Neural cell (in vitro differentiated cells): ENCODE measurements at regions not wholly inside any gene's neighbourhood (a gene's known extent, or its start where the extent isn't known, plus 50 kb on each side); places are given as distances from the start of the nearest gene placed in this dataset.

ENCODE experiments used
- CTCF ChIP-seq: fragments of 450-650 bp; IDR thresholded peaks from 2 replicates; pipeline ENCODE4 v1.5.1; 2014; ENCODE audit warnings: antibody characterized with exemption, mild to moderate bottlenecking, moderate library complexity; ENCODE audit not compliant: poor library complexity, severe bottlenecking
- EP300 ChIP-seq: fragments of 450-650 bp; conservative IDR thresholded peaks from 2 replicates; pipeline ENCODE4 v1.6.1; 2014; ENCODE audit warnings: antibody characterized with exemption, mild to moderate bottlenecking, moderate library complexity; ENCODE audit not compliant: poor library complexity, severe bottlenecking
- EZH2 ChIP-seq: fragments of 200-600, 300-800 bp; shearing (Covaris generic), sonication (generic); IDR thresholded peaks from 2 replicates; pipeline ENCODE4 v1.6.1; 2014; ENCODE audit warnings: antibody characterized with exemption, low read length, borderline replicate concordance, mild to moderate bottlenecking; ENCODE audit not compliant: insufficient read depth, poor library complexity, severe bottlenecking
- MXI1 ChIP-seq: fragments of 450-650 bp; conservative IDR thresholded peaks from 2 replicates; pipeline ENCODE4 v1.6.1; 2014; ENCODE audit warnings: antibody characterized with exemption, mild to moderate bottlenecking; ENCODE audit not compliant: poor library complexity, severe bottlenecking
- POLR2AphosphoS5 ChIP-seq: IDR thresholded peaks from 2 replicates; pipeline ENCODE4 v1.6.1; 2012
- RAD21 ChIP-seq: fragments of 450-650 bp; conservative IDR thresholded peaks from 2 replicates; pipeline ENCODE4 v1.6.1; 2014; ENCODE audit warnings: antibody characterized with exemption, mild to moderate bottlenecking, moderate library complexity
- REST ChIP-seq: IDR thresholded peaks from 2 replicates; pipeline ENCODE4 v1.6.1; 2012; ENCODE audit warnings: borderline replicate concordance
- SMC3 ChIP-seq: fragments of 450-650 bp; conservative IDR thresholded peaks from 2 replicates; pipeline ENCODE4 v1.6.1; 2014; ENCODE audit warnings: antibody characterized with exemption, mild to moderate bottlenecking, moderate library complexity; ENCODE audit not compliant: poor library complexity
- TAF1 ChIP-seq: IDR thresholded peaks from 2 replicates; pipeline ENCODE4 v1.6.1; 2012; ENCODE audit warnings: low read depth

- no peak for TF ChIP-seq POLR2AphosphoS5
- no peak for TF ChIP-seq EZH2
- TF ChIP-seq CTCF, result no peak
- TF ChIP-seq REST, result no peak
- no peak for TF ChIP-seq EP300
- TF ChIP-seq SMC3, result no peak
- TF ChIP-seq RAD21, result no peak
- no peak for TF ChIP-seq MXI1
- no peak for TF ChIP-seq TAF1
These were observed 142.9 kb downstream of the GLUL start for GRCh38 chr1:182248721-182249120.
